Ecto neural progenitor cell (in vitro differentiated cells): ENCODE measurements at regions not wholly inside any gene's neighbourhood (a gene's known extent, or its start where the extent isn't known, plus 50 kb on each side); places are given as distances from the start of the nearest gene placed in this dataset.
A peak's percentile ranks its signal among the peaks of the same experiment; 100 is the strongest.
"Not testable (repeated sequence)": the region's sequence is repeated elsewhere in the genome, so short reads cannot be mapped to it uniquely, and the experiment has no call there.

Experiments
- DNase-seq: peaks from one replicate; pipeline ENCODE4 v3.0.0-alpha.2; 2018; ENCODE audit warnings: low spot score

DNA sequence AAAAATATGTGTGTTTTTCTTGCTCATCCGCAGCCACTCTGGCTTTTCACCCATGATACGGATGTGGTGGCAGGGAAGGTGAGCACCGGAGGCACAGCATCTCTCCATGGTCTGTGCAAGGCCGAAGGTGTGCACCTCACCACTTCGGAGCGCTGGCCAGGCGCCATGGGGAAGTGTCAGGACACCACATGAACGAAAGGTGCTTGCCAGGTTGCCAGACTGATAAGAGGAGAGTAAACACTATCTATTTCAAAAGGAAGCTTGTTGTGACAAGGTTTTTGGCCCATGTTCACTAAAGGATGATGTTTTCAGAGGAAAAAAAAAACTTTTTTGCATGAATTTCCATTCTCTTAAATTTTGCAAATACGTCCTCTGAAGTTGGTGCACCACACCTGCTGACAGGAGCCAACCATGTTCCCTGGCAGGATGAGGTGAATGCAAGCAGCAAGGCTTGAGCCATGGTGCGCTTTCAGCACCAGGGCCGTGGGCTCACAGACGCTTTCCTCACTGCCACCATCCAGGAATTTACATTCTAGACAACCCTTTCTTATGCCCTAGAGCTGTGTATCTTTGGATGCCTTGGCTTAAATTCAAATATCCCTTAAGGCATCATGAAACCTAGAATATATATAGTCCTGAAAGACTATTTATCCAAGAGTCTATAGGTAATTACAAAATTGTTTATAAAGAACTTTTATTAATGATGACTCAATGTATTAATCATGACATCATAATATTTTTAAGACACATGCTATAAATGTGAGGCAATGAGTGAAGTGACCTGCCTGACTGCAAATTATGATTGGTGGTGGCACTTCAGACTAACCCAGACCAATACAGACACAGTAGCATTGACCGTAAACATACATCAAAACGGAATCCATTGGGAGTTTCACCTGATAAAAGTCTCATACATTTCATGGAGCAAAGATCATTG lies 234.5 kb downstream of the TFAP2A start:
- no peak for DNase-seq

DNA sequence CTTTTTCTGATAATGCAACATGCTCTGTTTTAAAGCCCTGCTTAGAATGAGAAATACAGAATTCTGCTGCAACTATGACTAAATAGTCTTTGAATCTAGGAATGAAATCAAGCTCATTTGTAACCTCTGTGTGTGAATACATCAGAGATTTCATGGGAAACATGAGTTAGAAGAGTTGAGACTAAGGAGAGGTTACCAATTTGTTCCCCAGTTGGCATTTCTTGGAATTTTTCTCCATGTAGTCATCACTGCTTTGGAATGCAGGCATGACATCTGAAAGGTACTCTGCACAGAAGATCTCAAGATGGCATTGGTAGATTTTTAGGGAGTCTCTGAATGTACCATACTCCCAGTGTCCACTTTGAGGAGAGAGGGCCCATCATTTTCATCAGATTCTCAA lies 237.2 kb downstream of the TFAP2A start:
- no peak for DNase-seq

- no peak for DNase-seq
Observed at GRCh38 chr6:10175362-10175761, 239.5 kb downstream of the TFAP2A start.

GRCh38 chr6:10174761-10175160 lies 240.1 kb downstream of the TFAP2A start:
- DNase-seq: no peak

- DNase-seq: no peak
Observed at GRCh38 chr6:10174056-10174455, 240.8 kb downstream of the TFAP2A start.

- not testable (repeated sequence) for DNase-seq
Observed at GRCh38 chr6:10171706-10172105, 243.2 kb downstream of the TFAP2A start.

GRCh38 chr6:10170816-10171215 lies 244.1 kb downstream of the TFAP2A start:
- DNase-seq: no peak

DNA sequence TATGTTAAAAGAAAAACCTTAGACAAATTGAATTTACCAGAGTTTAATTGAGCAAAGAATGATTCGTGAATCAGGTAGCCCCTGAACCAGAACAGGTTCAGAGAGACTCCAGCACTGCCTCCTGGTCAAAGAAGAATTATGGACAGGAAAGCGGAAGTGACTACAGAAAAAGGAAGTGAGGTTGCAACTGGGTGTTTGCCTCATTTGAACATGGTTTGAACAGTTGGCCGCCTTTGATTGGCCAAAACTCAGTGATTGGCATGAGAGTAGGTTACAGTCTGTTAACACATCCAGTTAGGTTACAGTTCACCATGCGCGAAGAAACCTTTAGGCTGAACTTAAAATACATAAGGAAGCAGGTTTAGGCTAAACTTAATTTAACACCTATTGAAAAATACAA lies 248.8 kb downstream of the TFAP2A start:
- no peak for DNase-seq

- DNase-seq: peak; percentile 51
Observed at GRCh38 chr6:10163203-10163962, 251.5 kb downstream of the TFAP2A start.

GRCh38 chr6:10156875-10157274 lies 258.0 kb downstream of the TFAP2A start:
- DNase-seq: no peak

DNA sequence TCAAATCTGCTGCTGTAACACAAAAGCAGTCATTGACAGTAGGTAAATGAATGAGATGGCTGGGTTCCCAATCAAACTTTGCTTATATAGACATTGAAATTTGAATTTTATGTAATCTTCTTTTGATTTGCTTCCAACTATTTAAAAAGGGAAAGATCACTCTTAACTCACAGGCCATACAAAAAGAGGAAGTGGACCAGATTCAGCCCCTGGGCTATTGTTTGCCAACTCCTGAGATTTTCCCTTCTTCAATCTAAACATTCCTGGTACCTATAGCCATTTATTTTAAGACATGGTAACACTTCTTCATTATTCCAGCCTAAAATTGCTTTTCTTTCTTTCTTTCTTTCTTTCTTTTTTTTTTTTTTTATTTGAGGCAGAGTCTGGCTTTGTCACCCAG lies 260.6 kb downstream of the TFAP2A start:
- no peak for DNase-seq

GRCh38 chr6:10151144-10151915 lies 263.5 kb downstream of the TFAP2A start:
- no peak for DNase-seq

DNA sequence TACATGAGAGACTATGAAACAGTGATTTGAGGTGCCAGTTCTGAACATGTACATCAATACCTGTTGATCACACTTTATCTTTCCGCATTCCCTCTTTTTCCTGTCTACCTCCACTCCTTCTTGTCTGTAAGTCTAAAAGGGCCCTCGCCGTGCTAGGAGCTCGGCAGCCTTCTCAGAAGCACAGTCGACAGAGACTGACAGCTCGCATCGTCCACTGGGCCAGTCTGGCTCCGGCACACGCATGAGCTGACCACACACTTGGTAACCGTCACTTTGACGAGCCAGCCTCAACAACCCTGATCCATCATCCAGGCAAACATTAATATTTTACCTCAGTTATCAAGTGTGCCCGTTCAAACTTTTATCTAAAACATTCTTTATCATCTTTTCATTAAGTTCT lies 265.3 kb downstream of the TFAP2A start:
- DNase-seq: no peak

- peak; percentile 47 for DNase-seq
Observed at GRCh38 chr6:10146715-10147451, 268.0 kb downstream of the TFAP2A start.

DNA sequence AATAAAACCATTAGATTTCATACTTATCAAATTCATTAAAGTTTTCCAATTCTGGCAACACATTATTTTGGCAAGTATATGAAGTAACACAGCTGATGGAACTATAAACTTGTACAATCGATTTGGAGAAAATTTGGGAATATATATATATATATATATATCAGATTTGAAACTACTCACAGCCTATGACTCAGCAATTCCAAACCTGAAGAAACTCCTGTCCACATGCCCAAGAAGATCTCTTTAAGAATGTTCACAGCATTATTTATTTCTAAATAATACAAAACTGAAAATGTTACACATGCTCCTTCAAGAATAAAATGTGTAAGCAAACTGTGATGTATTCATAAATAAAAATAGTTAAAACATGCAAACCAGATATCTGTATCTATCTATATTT lies 270.1 kb downstream of the TFAP2A start:
- DNase-seq: no peak

DNA sequence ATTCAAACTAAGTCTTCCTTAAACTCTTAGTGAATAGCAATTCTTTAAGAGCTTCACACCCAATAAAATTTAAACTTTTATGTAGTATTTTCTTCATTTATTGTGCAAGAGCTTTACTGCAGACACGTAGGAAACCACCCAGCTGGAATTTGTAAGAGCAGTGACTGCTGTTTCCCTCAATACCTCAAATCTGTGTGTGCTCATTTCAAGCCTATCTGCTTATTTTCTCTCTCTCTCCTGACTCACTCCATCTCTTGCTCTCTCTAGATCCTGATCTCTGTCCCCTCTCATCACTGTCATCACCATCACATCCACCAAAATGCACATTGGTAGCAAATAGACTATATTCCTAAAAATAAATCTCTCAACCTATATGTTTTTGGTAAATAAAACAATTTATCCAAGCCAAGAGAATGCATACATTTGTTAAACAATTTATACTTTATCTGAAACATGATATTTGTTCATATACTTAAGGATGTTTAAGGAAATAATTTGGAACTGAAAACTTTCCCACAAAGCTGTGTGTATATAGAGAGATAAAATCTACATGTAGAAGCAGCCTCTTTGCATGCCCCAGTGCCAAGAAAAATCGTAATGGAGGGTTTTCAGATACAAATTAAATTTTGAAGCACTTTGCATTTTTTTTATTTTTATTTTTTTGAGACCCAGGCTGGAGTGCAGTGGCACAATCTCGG lies 273.0 kb downstream of the TFAP2A start:
- no peak for DNase-seq

- DNase-seq: no peak
Observed at GRCh38 chr6:10140824-10141223, 274.1 kb downstream of the TFAP2A start.

DNA sequence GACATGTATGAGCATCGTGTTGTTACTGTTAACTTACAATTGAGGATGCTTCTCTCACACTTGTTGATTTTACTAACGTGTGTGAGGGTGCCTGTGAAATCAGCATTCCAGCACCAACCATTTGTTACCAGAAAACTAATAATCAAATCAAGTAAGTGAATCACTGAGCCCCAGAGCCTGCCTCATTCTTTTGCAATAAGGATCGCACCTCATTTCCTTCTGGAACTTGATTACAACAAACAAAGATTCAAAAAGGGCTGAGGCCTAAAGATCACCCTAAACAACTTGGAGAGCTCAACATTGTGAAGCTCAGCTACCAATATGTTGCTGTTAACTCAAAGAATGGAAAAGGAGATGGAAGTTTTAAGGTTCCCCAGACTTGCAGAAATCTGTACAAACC lies 274.7 kb downstream of the TFAP2A start:
- no peak for DNase-seq

GRCh38 chr6:10138917-10139316 lies 276.0 kb downstream of the TFAP2A start:
- DNase-seq: no peak

- no peak for DNase-seq
Observed at GRCh38 chr6:10136636-10137035, 278.2 kb downstream of the TFAP2A start.

- not testable (repeated sequence) for DNase-seq
Observed at GRCh38 chr6:10134185-10134584, 280.7 kb downstream of the TFAP2A start.
